ENCODE measurements at regions not wholly inside any gene's neighbourhood (a gene's known extent, or its start where the extent isn't known, plus 50 kb on each side); places are given as distances from the start of the nearest gene placed in this dataset.

- no peak for ATAC-seq
- intact Hi-C loops (cut with micrococcal nuclease), result no loop called here
Measured at GRCh38 chr16:60741810-60742209, 1294.4 kb downstream of the CDH8 start.

GRCh38 chr16:60739737-60740683, 1296.2 kb downstream of the CDH8 start:
- CTCF ChIA-PET, result no interaction called here
- no peaks in the 10 kb centered on the region for H3K79me2 ChIP-seq (ENCODE audit: low read length)
- TF ChIP-seq EZH2phosphoT487 (IDR thresholded peaks at IDR 0.05; ENCODE audit: borderline replicate concordance, low read length) (no peak), CTCF (conservative IDR thresholded peaks at IDR 0.05; ENCODE audit: low read depth, low read length) (no peak), EZH2 (IDR thresholded peaks at IDR 0.05; ENCODE audit: low read length, unreplicated experiment) (no peak)
- H3K27ac ChIP-seq (ENCODE audit: low read length), result no peak overlapping the region
- H3K4me1 ChIP-seq (ENCODE audit: insufficient read depth, low read length), result no peaks in the 10 kb centered on the region
- no peak overlapping the region for H3K4me3 ChIP-seq (ENCODE audit: low read length)
- H3K9me2 ChIP-seq (replicated peaks; ENCODE audit: low read length), result no peaks in the 10 kb centered on the region
- DNase-seq (no peak), ATAC-seq (no peak)
- H2AFZ ChIP-seq (ENCODE audit: low read length), result no peak overlapping the region
- no peaks in the 10 kb centered on the region for H3K9me3 ChIP-seq (ENCODE audit: low read length)
- H3K27me3 ChIP-seq (ENCODE audit: low read length), result no peaks in the 10 kb centered on the region
- H3F3A ChIP-seq (ENCODE audit: low read length, unreplicated experiment), result no peaks in the 10 kb centered on the region
- H3K4me2 ChIP-seq (ENCODE audit: low read length), result no peak overlapping the region
- POLR2A ChIA-PET (ENCODE audit: unreplicated experiment), result no interaction called here
- intact Hi-C loops (cut with micrococcal nuclease), result no loop called here
- H3K36me3 ChIP-seq (ENCODE audit: low read depth, low read length), result no peaks in the 10 kb centered on the region
- BruUV-seq (replicated peaks), result no TSS peak
- no peak overlapping the region for H3K9ac ChIP-seq (ENCODE audit: low read length)
- H4K20me1 ChIP-seq (ENCODE audit: low read length), result no peaks in the 10 kb centered on the region

More at GRCh38 chr16:60741810-60742209, 1294.4 kb downstream of the CDH8 start:
- no peaks in the 10 kb centered on the region for H3K4me1 ChIP-seq (ENCODE audit: insufficient read depth, low read length)
- no peaks in the 10 kb centered on the region for H4K20me1 ChIP-seq (ENCODE audit: low read length)
- no peaks in the 10 kb centered on the region for H3K79me2 ChIP-seq (ENCODE audit: low read length)
- TF ChIP-seq CTCF (conservative IDR thresholded peaks at IDR 0.05; ENCODE audit: low read depth, low read length), result no peak
- no peak for TF ChIP-seq EZH2phosphoT487 (IDR thresholded peaks at IDR 0.05; ENCODE audit: borderline replicate concordance, low read length)
- no peak for TF ChIP-seq EZH2 (IDR thresholded peaks at IDR 0.05; ENCODE audit: low read length, unreplicated experiment)
- no peak overlapping the region for H3K9ac ChIP-seq (ENCODE audit: low read length)
- H3K36me3 ChIP-seq (ENCODE audit: low read depth, low read length), result no peaks in the 10 kb centered on the region
- CTCF ChIA-PET, result no interaction called here
- H3F3A ChIP-seq (ENCODE audit: low read length, unreplicated experiment), result no peaks in the 10 kb centered on the region
- H3K4me2 ChIP-seq (ENCODE audit: low read length), result no peak overlapping the region
- no peaks in the 10 kb centered on the region for H3K27me3 ChIP-seq (ENCODE audit: low read length)
- no peak overlapping the region for H3K4me3 ChIP-seq (ENCODE audit: low read length)
- no TSS peak for BruUV-seq (replicated peaks)
- H3K27ac ChIP-seq (ENCODE audit: low read length), result no peak overlapping the region
- no peak overlapping the region for H2AFZ ChIP-seq (ENCODE audit: low read length)
- H3K9me2 ChIP-seq (replicated peaks; ENCODE audit: low read length), result no peaks in the 10 kb centered on the region
- H3K9me3 ChIP-seq (ENCODE audit: low read length), result no peaks in the 10 kb centered on the region
- POLR2A ChIA-PET (ENCODE audit: unreplicated experiment), result no interaction called here
- no peak for DNase-seq

Data from PC-3 (cell line).